ENCODE measurements at regions not wholly inside any gene's neighbourhood (a gene's known extent, or its start where the extent isn't known, plus 50 kb on each side); places are given as distances from the start of the nearest gene placed in this dataset.

GRCh38 chrX:45740291-45740690 lies 539.6 kb upstream of the DIPK2B start:
- Histone ChIP-seq H3K9me3 (ENCODE audit: control insufficient read depth, low read depth, low read length) (no peaks in the 10 kb centered on the region), H2BK5ac (ENCODE audit: insufficient read length, low read length) (no peak overlapping the region), H3K4ac (ENCODE audit: low read depth, low read length) (no peak overlapping the region), H2BK120ac (ENCODE audit: low read depth, low read length, poor library complexity, severe bottlenecking) (no peak overlapping the region), H4K91ac (ENCODE audit: insufficient read length, low read depth, low read length) (no peak overlapping the region), H4K5ac (ENCODE audit: insufficient read length, low read depth, low read length) (no peak overlapping the region), H3K14ac (ENCODE audit: insufficient read depth, low read length) (no peak overlapping the region), H2AFZ (ENCODE audit: low read length) (no peak overlapping the region), H3K23ac (ENCODE audit: insufficient read length, low read depth, low read length) (no peak overlapping the region), H2BK12ac (ENCODE audit: insufficient read length, low read depth, low read length) (no peak overlapping the region), H3T11ph (ENCODE audit: low read length) (no peak overlapping the region), H3K9ac (ENCODE audit: extremely low read depth, insufficient read length, low read length) (no peak overlapping the region), H2BK15ac (ENCODE audit: low read depth, low read length) (no peak overlapping the region), H3K79me2 (ENCODE audit: insufficient read depth, low read length) (no peaks in the 10 kb centered on the region), H3K23me2 (ENCODE audit: insufficient read length, low read depth, low read length, poor library complexity, severe bottlenecking) (no peaks in the 10 kb centered on the region), H3K18ac (ENCODE audit: insufficient read length, low read depth, low read length) (no peak overlapping the region), H3K27me3 (ENCODE audit: insufficient read depth, low read length) (no peaks in the 10 kb centered on the region), H3K4me2 (ENCODE audit: insufficient read depth, insufficient read length, low read length) (no peak overlapping the region), H2BK20ac (ENCODE audit: low read depth, low read length, poor library complexity, severe bottlenecking) (no peak overlapping the region), H3K27ac (ENCODE audit: insufficient read length, low read depth, low read length) (no peak overlapping the region), H4K8ac (replicated peaks; ENCODE audit: insufficient read length, low read depth, low read length) (no peak overlapping the region), H3K79me1 (ENCODE audit: insufficient read depth, low read depth, low read length, poor library complexity, severe bottlenecking) (no peaks in the 10 kb centered on the region), H2AK5ac (ENCODE audit: insufficient read length, low read length) (no peak overlapping the region), H3K4me1 (ENCODE audit: insufficient read depth, low read length) (no peaks in the 10 kb centered on the region), H3K56ac (ENCODE audit: insufficient read length, low read depth, low read length) (no peak overlapping the region), H4K20me1 (ENCODE audit: control insufficient read depth, insufficient read depth, insufficient read length) (no peaks in the 10 kb centered on the region)
- peaks cover 0 to 10% (median 0%) of the 10 kb centered on the region in 3 experiments; a peak in 4 of 7 replicates for H3K36me3 Mint-ChIP-seq (ENCODE audit: insufficient read depth in 1 of 3, low read depth in 3 of 3)
- H3K27ac Mint-ChIP-seq = no peak overlapping the region
- no peaks in the 10 kb centered on the region; the same call in 1 of the 2 replicates for H3K27me3 Mint-ChIP-seq (ENCODE audit: low read depth)
- H3K9me3 Mint-ChIP-seq = peaks cover 44 to 47% of the 10 kb centered on the region in 2 experiments
- H3K4me3 Mint-ChIP-seq = no peak overlapping the region; a peak in 1 of 5 replicates
- no peaks in the 10 kb centered on the region for H3K4me1 Mint-ChIP-seq
- no peak for DNase-seq
- no peak for TF ChIP-seq CTCF (conservative IDR thresholded peaks at IDR 0.05)
- no CpG with 5 or more reads among the region's 3 CpGs for WGBS (ENCODE audit: extremely low coverage, insufficient read length, low lambda C conversion rate)
